ENCODE measurements at regions not wholly inside any gene's neighbourhood (a gene's known extent, or its start where the extent isn't known, plus 50 kb on each side); places are given as distances from the start of the nearest gene placed in this dataset.

DNA sequence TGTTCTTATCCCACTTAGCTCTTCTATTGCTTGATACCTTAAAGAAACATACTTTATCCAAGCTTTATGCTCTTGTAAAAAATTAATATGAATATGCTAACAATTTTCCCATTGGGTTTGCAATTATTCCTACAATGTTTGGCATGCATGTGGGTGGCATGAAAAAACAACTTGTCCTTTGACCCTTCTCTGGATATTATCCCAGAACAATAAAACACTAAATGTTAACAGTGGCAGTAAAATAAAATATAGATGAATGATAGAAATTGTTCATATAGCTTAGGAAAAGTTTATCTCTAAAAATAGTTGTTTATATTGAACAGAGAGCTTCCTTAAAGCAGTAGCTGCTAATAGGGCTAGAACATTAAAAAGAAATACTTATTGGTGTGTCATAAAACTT, 860.5 kb upstream of the LRRC4C start:
- Histone ChIP-seq H3K4me3 (ENCODE audit: low read depth, low read length) (no peak overlapping the region), H3K79me2 (no peaks in the 10 kb centered on the region), H3K36me3 (ENCODE audit: control insufficient read depth, insufficient read depth, low read length) (no peaks in the 10 kb centered on the region), H3K9ac (no peak overlapping the region), H3K27me3 (ENCODE audit: control insufficient read depth, insufficient read depth, low read length) (no peaks in the 10 kb centered on the region), H3K4me1 (no peaks in the 10 kb centered on the region), H3K4me2 (ENCODE audit: low read length) (no peak overlapping the region), H3K27ac (no peak overlapping the region), H3K9me3 (ENCODE audit: control insufficient read depth, low read length) (no peaks in the 10 kb centered on the region), H2AFZ (no peak overlapping the region)
- TF ChIP-seq, protein P1, sequence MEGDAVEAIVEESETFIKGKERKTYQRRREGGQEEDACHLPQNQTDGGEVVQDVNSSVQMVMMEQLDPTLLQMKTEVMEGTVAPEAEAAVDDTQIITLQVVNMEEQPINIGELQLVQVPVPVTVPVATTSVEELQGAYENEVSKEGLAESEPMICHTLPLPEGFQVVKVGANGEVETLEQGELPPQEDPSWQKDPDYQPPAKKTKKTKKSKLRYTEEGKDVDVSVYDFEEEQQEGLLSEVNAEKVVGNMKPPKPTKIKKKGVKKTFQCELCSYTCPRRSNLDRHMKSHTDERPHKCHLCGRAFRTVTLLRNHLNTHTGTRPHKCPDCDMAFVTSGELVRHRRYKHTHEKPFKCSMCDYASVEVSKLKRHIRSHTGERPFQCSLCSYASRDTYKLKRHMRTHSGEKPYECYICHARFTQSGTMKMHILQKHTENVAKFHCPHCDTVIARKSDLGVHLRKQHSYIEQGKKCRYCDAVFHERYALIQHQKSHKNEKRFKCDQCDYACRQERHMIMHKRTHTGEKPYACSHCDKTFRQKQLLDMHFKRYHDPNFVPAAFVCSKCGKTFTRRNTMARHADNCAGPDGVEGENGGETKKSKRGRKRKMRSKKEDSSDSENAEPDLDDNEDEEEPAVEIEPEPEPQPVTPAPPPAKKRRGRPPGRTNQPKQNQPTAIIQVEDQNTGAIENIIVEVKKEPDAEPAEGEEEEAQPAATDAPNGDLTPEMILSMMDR (IDR thresholded peaks at IDR 0.05) = no peak

DNA sequence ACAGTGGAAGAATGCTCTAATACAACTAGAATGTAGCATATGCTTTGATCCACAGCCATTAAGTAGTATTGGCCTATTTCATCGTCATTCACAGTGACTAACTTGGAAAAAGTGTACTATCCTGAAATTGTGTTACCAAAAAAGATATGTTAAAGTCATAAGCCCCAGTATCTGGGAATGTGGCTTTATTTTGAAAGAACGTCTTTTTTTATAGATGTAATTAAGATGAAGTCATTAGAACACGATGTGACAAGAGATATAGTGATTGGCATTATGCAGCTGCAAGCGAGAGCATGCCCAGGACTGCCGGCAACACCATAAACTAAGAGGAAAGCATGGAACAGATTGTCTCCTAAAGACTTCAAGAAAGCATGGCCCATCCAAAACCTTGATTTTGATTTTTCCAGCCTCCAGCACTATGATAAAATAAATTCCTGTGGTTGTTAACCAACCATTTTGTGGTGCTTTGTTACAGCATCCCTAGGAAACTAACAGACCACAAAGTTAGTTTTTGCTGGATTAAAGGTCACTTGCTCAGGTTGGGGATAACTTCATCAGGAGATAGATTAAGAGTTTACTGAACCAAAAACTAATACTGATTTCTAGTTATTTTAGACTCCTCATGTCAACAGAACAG, 870.6 kb upstream of the LRRC4C start:
- TF ChIP-seq, protein P1 (IDR thresholded peaks at IDR 0.05) = no peak
- Histone ChIP-seq H3K27me3 (ENCODE audit: control insufficient read depth, insufficient read depth, low read length) (no peaks in the 10 kb centered on the region), H3K4me1 (no peaks in the 10 kb centered on the region), H3K36me3 (ENCODE audit: control insufficient read depth, insufficient read depth, low read length) (no peaks in the 10 kb centered on the region), H2AFZ (no peak overlapping the region), H3K9ac (no peak overlapping the region), H3K9me3 (ENCODE audit: control insufficient read depth, low read length) (no peaks in the 10 kb centered on the region), H3K27ac (no peak overlapping the region), H3K4me3 (ENCODE audit: low read depth, low read length) (no peak overlapping the region), H3K4me2 (ENCODE audit: low read length) (no peak overlapping the region), H3K79me2 (no peaks in the 10 kb centered on the region)

DNA sequence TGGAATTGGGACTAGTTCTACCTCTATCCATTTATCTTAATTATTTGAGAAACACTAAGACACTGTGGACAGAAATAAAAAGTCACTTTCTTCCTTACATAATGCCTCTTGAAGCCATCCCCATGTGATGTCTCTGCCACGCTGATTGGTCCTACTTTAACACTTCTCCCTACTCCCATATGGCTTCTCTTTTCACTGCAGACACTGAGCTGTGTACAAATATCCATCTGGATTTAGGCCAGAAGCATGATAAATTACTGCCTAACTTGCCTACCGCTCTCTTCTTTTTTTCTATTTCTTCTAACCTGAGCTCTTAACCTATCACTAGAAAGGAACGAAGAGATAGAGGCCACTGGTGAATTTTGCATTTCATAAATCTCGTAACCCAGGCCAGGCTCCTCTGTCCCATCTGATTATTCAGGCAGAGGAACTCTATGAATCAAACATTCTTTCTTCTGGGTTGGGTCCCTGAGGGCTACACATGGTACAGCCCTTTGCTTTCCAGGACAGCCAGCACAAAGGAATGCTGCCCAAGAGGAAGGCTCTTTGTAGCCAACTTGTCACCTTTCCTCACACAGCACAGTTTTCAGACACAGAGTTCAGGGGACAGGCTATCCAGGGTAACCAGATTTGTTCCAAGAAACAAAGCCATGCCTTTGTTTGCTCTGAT, 878.5 kb upstream of the LRRC4C start:
- no peak overlapping the region for H3K4me2 ChIP-seq (ENCODE audit: low read length)
- no peaks in the 10 kb centered on the region for H3K36me3 ChIP-seq (ENCODE audit: control insufficient read depth, insufficient read depth, low read length)
- no peaks in the 10 kb centered on the region for H3K79me2 ChIP-seq
- TF ChIP-seq, protein P1 (IDR thresholded peaks at IDR 0.05) = no peak
- H3K4me3 ChIP-seq (ENCODE audit: low read depth, low read length) = no peak overlapping the region
- no peaks in the 10 kb centered on the region for H3K9me3 ChIP-seq (ENCODE audit: control insufficient read depth, low read length)
- H3K4me1 ChIP-seq = no peaks in the 10 kb centered on the region
- H3K27ac ChIP-seq = no peak overlapping the region
- H3K9ac ChIP-seq = no peak overlapping the region
- no peak overlapping the region for H2AFZ ChIP-seq
- no peaks in the 10 kb centered on the region for H3K27me3 ChIP-seq (ENCODE audit: control insufficient read depth, insufficient read depth, low read length)

DNA sequence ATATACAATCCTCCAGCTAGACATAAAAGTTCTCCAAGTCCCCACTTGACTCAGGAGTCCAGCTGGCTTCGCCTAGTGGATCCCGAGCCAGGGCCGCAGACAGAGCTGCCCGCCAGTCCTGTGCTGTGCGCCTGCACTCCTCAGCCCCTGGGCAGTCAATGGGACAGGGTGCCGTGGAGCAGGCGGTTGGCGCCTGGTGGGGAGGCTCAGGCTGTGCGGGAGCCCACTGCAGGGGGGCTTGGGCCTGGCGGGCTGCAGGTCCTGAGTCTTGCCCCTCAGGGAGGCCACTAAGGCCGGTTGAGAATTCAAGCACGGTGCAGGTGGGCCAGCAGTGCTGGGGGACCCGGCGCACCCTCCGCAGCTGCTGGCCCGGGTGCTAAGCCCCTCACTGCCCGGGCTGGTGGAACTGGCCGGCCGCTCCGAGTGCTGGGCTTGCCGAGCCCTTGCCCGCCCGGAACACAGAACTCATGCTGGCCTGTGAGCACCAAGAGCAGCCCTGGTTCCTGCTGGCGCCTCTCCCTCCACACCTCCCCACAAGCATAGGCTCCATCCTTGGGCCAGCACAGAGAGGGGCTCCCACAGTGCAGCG, 884.8 kb upstream of the LRRC4C start:
- H3K79me2 ChIP-seq = no peaks in the 10 kb centered on the region
- no peaks in the 10 kb centered on the region for H3K27me3 ChIP-seq (ENCODE audit: control insufficient read depth, insufficient read depth, low read length)
- H3K27ac ChIP-seq = no peak overlapping the region
- no peak overlapping the region for H3K4me3 ChIP-seq (ENCODE audit: low read depth, low read length)
- no peak overlapping the region for H3K9ac ChIP-seq
- H3K4me1 ChIP-seq = no peaks in the 10 kb centered on the region
- H3K36me3 ChIP-seq (ENCODE audit: control insufficient read depth, insufficient read depth, low read length) = no peaks in the 10 kb centered on the region
- no peak overlapping the region for H2AFZ ChIP-seq
- H3K9me3 ChIP-seq (ENCODE audit: control insufficient read depth, low read length) = no peaks in the 10 kb centered on the region
- H3K4me2 ChIP-seq (ENCODE audit: low read length) = no peak overlapping the region
- TF ChIP-seq, protein P1 (IDR thresholded peaks at IDR 0.05) = no peak

All from parathyroid adenoma (tissue), 2 donors.